HepG2 (cell line): ENCODE measurements at regions not wholly inside any gene's neighbourhood (a gene's known extent, or its start where the extent isn't known, plus 50 kb on each side); places are given as distances from the start of the nearest gene placed in this dataset.

Experiments
- ATAC-seq: fragments of 200-7000 bp; cut with Tn5 transposase; 3 replicates; pipeline ENCODE4 v1.9.1; 2020; ENCODE audit warnings: mild to moderate bottlenecking, moderate library complexity
- BruUV-seq: library from RNA; stranded (reverse); fragments of 400-500 nt; replicated peaks from 2 replicates; lab custom pipeline; 2021; lab: Mats Ljungman, UMichigan
- CTCF ChIA-PET: fragments of 300-600 bp; formaldehyde crosslinking; extraction: SDS; loops from one replicate; lab custom pipeline; 2021; ENCODE audit warnings: low total read pairs, inconsistent platforms, low intra/inter-chr PET ratio; lab: Yijun Ruan, JAX
- POLR2A ChIA-PET: fragments of 350-600 bp; sonication (Branson Sonifier 250); formaldehyde crosslinking; loops from one replicate; lab custom pipeline; 2020; ENCODE audit warnings: antibody characterized with exemption, inconsistent platforms; lab: Yijun Ruan, JAX
- DNase-seq: peaks from one replicate; pipeline ENCODE4 v3.0.0-alpha.2; 2015; ENCODE audit warnings: low spot score
- FAIRE-seq: peaks from 3 replicates; lab custom pipeline; 2011; peaks lifted over from hg19 to GRCh38; lab: Jason Lieb, UNC
- H2AFZ ChIP-seq: one replicate; pipeline ENCODE4 v1.6.1; 2011; ENCODE audit warnings: low read length, inconsistent platforms
- H3K27ac ChIP-seq: fragments of 300-600 bp; 3 replicates; pipeline ENCODE4 v1.8.0; 2011; ENCODE audit warnings: mixed run types, mild to moderate bottlenecking, mixed read lengths, low read length, inconsistent platforms; ENCODE audit not compliant: insufficient read depth; ENCODE audit errors: extremely low read length
- H3K27me3 ChIP-seq, 2 experiments: fragments of 200-600 bp in 1 of 2; 2 replicates in 1 of 2; 3 replicates in 1 of 2; pipeline versions ENCODE4 v1.6.0 to v1.8.0; 2011; ENCODE audit warnings: low read length in 2 of 2, mild to moderate bottlenecking in 2 of 2, moderate library complexity in 2 of 2, inconsistent platforms in 1 of 2; ENCODE audit not compliant: insufficient read depth in 2 of 2, control insufficient read depth in 1 of 2
- H3K36me3 ChIP-seq, 2 experiments: fragments of 200-600 bp in 1 of 2; replicated peaks in 1 of 2; 2 replicates in 1 of 2; 3 replicates in 1 of 2; pipeline versions ENCODE4 v1.5.1 to v1.8.0; 2011; ENCODE audit warnings: low read length in 2 of 2, inconsistent platforms in 1 of 2; ENCODE audit not compliant: insufficient read depth in 2 of 2, control insufficient read depth in 1 of 2
- H3K4me1 ChIP-seq: 2 replicates; pipeline ENCODE4 v1.5.1; 2012; ENCODE audit warnings: low read length, inconsistent platforms; ENCODE audit not compliant: insufficient read depth
- H3K4me2 ChIP-seq: 2 replicates; pipeline ENCODE4 v1.6.0; 2011; ENCODE audit warnings: low read depth, low read length, inconsistent platforms
- H3K4me3 ChIP-seq, 3 experiments: fragments of 200-600 bp in 1 of 3; sonication (generic), shearing (Covaris generic) in 1 of 3; replicated peaks in 1 of 3; 2 replicates each; pipeline ENCODE4 v1.5.1; 2011 to 2016; ENCODE audit warnings: low read length in 3 of 3, inconsistent platforms in 2 of 3, low read depth in 2 of 3, mild to moderate bottlenecking in 2 of 3, control low read depth in 1 of 3, mixed read lengths in 1 of 3; ENCODE audit not compliant: insufficient read depth in 1 of 3
- H3K79me2 ChIP-seq: one replicate; pipeline ENCODE4 v1.6.1; 2011; ENCODE audit warnings: low read length, inconsistent platforms; ENCODE audit not compliant: insufficient read depth
- H3K9ac ChIP-seq: 2 replicates; pipeline ENCODE4 v1.6.0; 2011; ENCODE audit warnings: mild to moderate bottlenecking, low read depth, low read length, inconsistent platforms; ENCODE audit not compliant: insufficient read depth
- H3K9me3 ChIP-seq: 2 replicates; pipeline ENCODE4 v1.5.1; 2012; ENCODE audit warnings: mild to moderate bottlenecking, low read length
- H4K20me1 ChIP-seq: 2 replicates; pipeline ENCODE4 v1.6.0; 2011; ENCODE audit warnings: inconsistent platforms, mild to moderate bottlenecking, low read length, moderate library complexity; ENCODE audit not compliant: insufficient read depth
- ARID2 ChIP-seq: sonication (generic); formaldehyde crosslinking; IDR thresholded peaks from 2 replicates; pipeline ENCODE4 v1.8.1; 2022; ENCODE audit warnings: mild to moderate bottlenecking, missing genetic modification reagents, borderline replicate concordance
- ATAD3A ChIP-seq: sonication (generic); formaldehyde crosslinking; IDR thresholded peaks from 2 replicates; pipeline ENCODE4 v1.4.0; 2020; ENCODE audit warnings: missing genetic modification reagents
- CCDC6 ChIP-seq: sonication (generic); formaldehyde crosslinking; IDR thresholded peaks from 2 replicates; pipeline ENCODE4 v1.8.1; 2022; ENCODE audit warnings: mild to moderate bottlenecking, missing genetic modification reagents, moderate library complexity
- GATA4 ChIP-seq: sonication (generic); IDR thresholded peaks from 2 replicates; pipeline ENCODE4 v1.6.1; 2016; ENCODE audit warnings: antibody characterized with exemption, low read depth, borderline replicate concordance
- GPN1 ChIP-seq: sonication (generic); formaldehyde crosslinking; IDR thresholded peaks from 2 replicates; pipeline ENCODE4 v1.5.1; 2020; ENCODE audit warnings: missing genetic modification reagents, borderline replicate concordance
- JDP2 ChIP-seq: sonication (generic); formaldehyde crosslinking; IDR thresholded peaks from 2 replicates; pipeline ENCODE4 v1.8.1; 2022; ENCODE audit warnings: missing genetic modification reagents, borderline replicate concordance
- MAZ ChIP-seq, 2 experiments: sonication (generic) in 1 of 2; formaldehyde crosslinking in 1 of 2; IDR thresholded peaks; 2 replicates each; pipeline versions ENCODE4 v1.5.0 to v1.6.1; 2012 to 2020; ENCODE audit warnings: low read depth in 2 of 2, mild to moderate bottlenecking in 2 of 2, borderline replicate concordance in 1 of 2, improper control_type of control experiment in 1 of 2, low read length in 1 of 2, missing genetic modification reagents in 1 of 2, moderate library complexity in 1 of 2
- NRL ChIP-seq: sonication (generic); formaldehyde crosslinking; IDR thresholded peaks from 2 replicates; pipeline ENCODE4 v1.5.0; 2020; ENCODE audit warnings: missing genetic modification reagents, mild to moderate bottlenecking, moderate library complexity, borderline replicate concordance
- PTBP1 ChIP-seq: fragments of 200-400 bp; formaldehyde crosslinking; IDR thresholded peaks from 2 replicates; pipeline ENCODE4 v1.6.1; 2018; ENCODE audit warnings: low read length, low read depth; ENCODE audit not compliant: poor library complexity, severe bottlenecking
- SNAPC2 ChIP-seq: sonication (generic); formaldehyde crosslinking; IDR thresholded peaks from 2 replicates; pipeline ENCODE4 v1.8.1; 2022; ENCODE audit warnings: mild to moderate bottlenecking, missing genetic modification reagents
- XBP1 ChIP-seq: sonication (generic); formaldehyde crosslinking; IDR thresholded peaks from 2 replicates; pipeline ENCODE4 v1.5.0; 2020; ENCODE audit warnings: missing genetic modification reagents
- ZBTB21 ChIP-seq: sonication (generic); formaldehyde crosslinking; IDR thresholded peaks from 2 replicates; pipeline ENCODE4 v1.4.0; 2020; ENCODE audit warnings: missing genetic modification reagents
- ZMYM2 ChIP-seq: sonication (generic); formaldehyde crosslinking; IDR thresholded peaks from 2 replicates; pipeline ENCODE4 v1.8.0; 2022; ENCODE audit warnings: mild to moderate bottlenecking, missing genetic modification reagents
- ZNF230 ChIP-seq: sonication (generic); formaldehyde crosslinking; IDR thresholded peaks from 2 replicates; pipeline ENCODE4 v1.4.0; 2020; ENCODE audit warnings: mild to moderate bottlenecking, missing genetic modification reagents
- ZNF264 ChIP-seq: sonication (generic); formaldehyde crosslinking; IDR thresholded peaks from 2 replicates; pipeline ENCODE4 v1.4.0; 2020; ENCODE audit warnings: missing genetic modification reagents
- ZNF317 ChIP-seq: sonication (generic); formaldehyde crosslinking; IDR thresholded peaks from 2 replicates; pipeline ENCODE4 v1.5.0; 2020; ENCODE audit warnings: mild to moderate bottlenecking, missing genetic modification reagents
- ZNF354B ChIP-seq: sonication (generic); formaldehyde crosslinking; IDR thresholded peaks from 2 replicates; pipeline ENCODE4 v1.8.0; 2022; ENCODE audit warnings: mild to moderate bottlenecking, missing genetic modification reagents
- ZNF7 ChIP-seq: IDR thresholded peaks from 2 replicates; pipeline ENCODE4 v1.6.1; 2016; ENCODE audit warnings: missing biosample characterization, missing genetic modification reagents
- ZNF891 ChIP-seq: sonication (generic); formaldehyde crosslinking; IDR thresholded peaks from 2 replicates; pipeline ENCODE4 v1.5.0; 2020; ENCODE audit warnings: mild to moderate bottlenecking, missing genetic modification reagents
- WGBS: methylation state at CpG from one replicate; pipeline ENCODE4 v1.1.6; 2017; ENCODE audit warnings: low lambda C conversion rate; 5-methylcytosine and 5-hydroxymethylcytosine counted together
- in situ Hi-C: cut with HindIII; loops from 2 replicates; pipeline ENCODE4 v1.10.0; 2017; ENCODE audit warnings: low pct_unique_long_range_greater_than_20kb; ENCODE audit not compliant: extremely low pct_ligation_motif_present
- intact Hi-C: fragments of 100-400 bp; cut with micrococcal nuclease; formaldehyde crosslinking; loops from one replicate; pipeline ENCODE4 v1.10.0; 2022; ENCODE audit not compliant: unreplicated experiment
- TF ChIP-seq, protein P1 (sequence below): sonication (generic); formaldehyde crosslinking; IDR thresholded peaks from 2 replicates; pipeline ENCODE4 v1.4.0; 2020; ENCODE audit warnings: missing genetic modification reagents

DNA sequence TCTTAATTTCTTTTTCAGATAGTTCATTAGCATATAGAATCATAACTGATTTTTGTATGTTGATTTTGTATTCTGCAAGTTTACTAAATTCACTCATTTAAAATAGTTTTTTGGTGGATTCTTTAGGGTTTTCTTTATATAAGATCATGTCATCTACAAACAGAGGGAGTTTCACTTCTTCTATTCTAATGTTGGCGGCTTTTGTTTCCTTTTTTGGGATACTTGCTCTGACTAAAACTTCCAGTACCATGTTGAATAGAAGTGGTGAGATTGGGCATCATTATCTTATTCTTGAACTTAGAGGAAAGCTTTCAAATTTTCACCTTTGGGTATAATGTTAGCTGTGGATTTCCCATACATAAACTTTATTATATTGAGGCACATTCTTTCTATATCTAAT is 296.9 kb downstream of the BCKDHB start:
- no peaks in the 10 kb centered on the region for H4K20me1 ChIP-seq
- TF ChIP-seq ZBTB21 (CRISPR knock-in tag): no peak
- TF ChIP-seq SNAPC2 (CRISPR knock-in tag): no peak
- no peak for TF ChIP-seq ZNF264 (CRISPR knock-in tag)
- no peak for TF ChIP-seq GPN1
- TF ChIP-seq ZNF354B: no peak
- no peak for TF ChIP-seq ARID2 (CRISPR knock-in tag)
- TF ChIP-seq CCDC6: no peak
- TF ChIP-seq NRL: no peak
- no peak for TF ChIP-seq GATA4
- no peak for TF ChIP-seq ATAD3A
- no peak for TF ChIP-seq ZMYM2 (CRISPR knock-in tag)
- no peak for TF ChIP-seq JDP2 (CRISPR knock-in tag)
- H3K9ac ChIP-seq: no peak overlapping the region
- H3K4me1 ChIP-seq: no peaks in the 10 kb centered on the region
- no peaks in the 10 kb centered on the region for H3K9me3 ChIP-seq
- no TSS peak for BruUV-seq
- intact Hi-C loops: no loop called here
- no peak overlapping the region for H3K27ac ChIP-seq
- ATAC-seq: no peak
- in situ Hi-C loops: no loop called here
- FAIRE-seq: no peak
- CTCF ChIA-PET: no interaction called here
- DNase-seq: no peak
- H3K27me3 ChIP-seq: no peaks in the 10 kb centered on the region
- H2AFZ ChIP-seq: no peak overlapping the region
- POLR2A ChIA-PET: no interaction called here
- H3K4me2 ChIP-seq: no peak overlapping the region
- 6% methylated on average over 1 of the region's 1 CpG for WGBS
- no peaks in the 10 kb centered on the region for H3K79me2 ChIP-seq
- H3K36me3 ChIP-seq: no peaks in the 10 kb centered on the region
- no peak overlapping the region for H3K4me3 ChIP-seq

DNA sequence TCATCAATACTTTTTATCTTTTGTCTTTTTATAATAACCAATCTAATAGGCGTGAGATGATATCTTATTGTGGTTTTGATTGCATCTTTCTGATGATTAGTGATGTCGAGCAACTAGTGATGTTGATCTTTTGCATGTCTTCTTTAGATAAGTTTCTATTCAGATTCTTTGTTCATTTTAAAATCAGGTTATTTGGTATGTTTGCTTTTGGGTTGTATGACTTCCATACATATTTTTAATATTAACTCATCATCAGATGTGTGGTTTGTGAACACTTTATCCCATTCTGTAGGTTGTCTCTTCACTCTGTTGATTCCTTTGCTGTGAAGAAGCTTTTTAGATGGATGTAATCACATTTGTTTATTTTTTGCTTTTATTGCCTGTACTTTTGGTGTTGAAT is 295.8 kb downstream of the BCKDHB start:
- no peaks in the 10 kb centered on the region for H3K9me3 ChIP-seq
- ATAC-seq: no peak
- in situ Hi-C loops: no loop called here
- ChIA-PET CTCF (no interaction called here), POLR2A (no interaction called here)
- H3K27me3 ChIP-seq: no peaks in the 10 kb centered on the region
- no peak for DNase-seq
- no peak overlapping the region for H3K4me2 ChIP-seq
- no peak overlapping the region for H3K27ac ChIP-seq
- BruUV-seq: no TSS peak
- no peaks in the 10 kb centered on the region for H3K79me2 ChIP-seq
- WGBS: 0% methylated on average over 2 of the region's 2 CpGs
- intact Hi-C loops: no loop called here
- FAIRE-seq: no peak
- no peaks in the 10 kb centered on the region for H3K36me3 ChIP-seq
- no peak overlapping the region for H3K9ac ChIP-seq
- H2AFZ ChIP-seq: no peak overlapping the region
- no peak overlapping the region for H3K4me3 ChIP-seq
- H4K20me1 ChIP-seq: no peaks in the 10 kb centered on the region
- no peaks in the 10 kb centered on the region for H3K4me1 ChIP-seq
- no peak for TF ChIP-seq XBP1 (CRISPR knock-in tag)
- TF ChIP-seq ZNF7 (CRISPR knock-in tag): no peak
- TF ChIP-seq, protein P1, sequence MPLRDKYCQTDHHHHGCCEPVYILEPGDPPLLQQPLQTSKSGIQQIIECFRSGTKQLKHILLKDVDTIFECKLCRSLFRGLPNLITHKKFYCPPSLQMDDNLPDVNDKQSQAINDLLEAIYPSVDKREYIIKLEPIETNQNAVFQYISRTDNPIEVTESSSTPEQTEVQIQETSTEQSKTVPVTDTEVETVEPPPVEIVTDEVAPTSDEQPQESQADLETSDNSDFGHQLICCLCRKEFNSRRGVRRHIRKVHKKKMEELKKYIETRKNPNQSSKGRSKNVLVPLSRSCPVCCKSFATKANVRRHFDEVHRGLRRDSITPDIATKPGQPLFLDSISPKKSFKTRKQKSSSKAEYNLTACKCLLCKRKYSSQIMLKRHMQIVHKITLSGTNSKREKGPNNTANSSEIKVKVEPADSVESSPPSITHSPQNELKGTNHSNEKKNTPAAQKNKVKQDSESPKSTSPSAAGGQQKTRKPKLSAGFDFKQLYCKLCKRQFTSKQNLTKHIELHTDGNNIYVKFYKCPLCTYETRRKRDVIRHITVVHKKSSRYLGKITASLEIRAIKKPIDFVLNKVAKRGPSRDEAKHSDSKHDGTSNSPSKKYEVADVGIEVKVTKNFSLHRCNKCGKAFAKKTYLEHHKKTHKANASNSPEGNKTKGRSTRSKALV: no peak
- TF ChIP-seq MAZ (IDR thresholded peaks at IDR 0.05; ENCODE audit: borderline replicate concordance, low read depth, low read length): no peak
- TF ChIP-seq MAZ (CRISPR knock-in tag; IDR thresholded peaks at IDR 0.05; ENCODE audit: low read depth): no peak
- TF ChIP-seq ZNF891 (CRISPR knock-in tag): no peak
- no peak for TF ChIP-seq ZNF230 (CRISPR knock-in tag)
- no peak for TF ChIP-seq ZNF317 (CRISPR knock-in tag)
- no peak for TF ChIP-seq PTBP1
